Liver (tissue), 3 donors: ENCODE measurements at regions not wholly inside any gene's neighbourhood (a gene's known extent, or its start where the extent isn't known, plus 50 kb on each side); places are given as distances from the start of the nearest gene placed in this dataset.
"Not testable (repeated sequence)": the region's sequence is repeated elsewhere in the genome, so short reads cannot be mapped to it uniquely, and the experiment has no call there.

ENCODE experiments used
- CTCF ChIP-seq: fragments of 150-350 bp; IDR thresholded peaks from 2 replicates; pipeline ENCODE4 v1.5.1; 2017; ENCODE audit warnings: improper control_type of control experiment, low read depth, low read length; ENCODE audit not compliant: missing input control
- FOXA2 ChIP-seq: IDR thresholded peaks from 2 replicates; pipeline ENCODE4 v1.6.1; 2016; ENCODE audit warnings: antibody characterized with exemption
- JUND ChIP-seq, 2 donors: IDR thresholded peaks; 2 replicates each; pipeline ENCODE4 v1.6.1; 2016; ENCODE audit warnings: antibody characterized with exemption in 2 of 2
- RAD21 ChIP-seq, 2 donors: IDR thresholded peaks; 2 replicates each; pipeline ENCODE4 v1.6.1; 2016; ENCODE audit warnings: antibody characterized with exemption in 2 of 2, mild to moderate bottlenecking in 2 of 2
- REST ChIP-seq: IDR thresholded peaks from 2 replicates; pipeline ENCODE4 v1.6.1; 2016; ENCODE audit warnings: antibody characterized with exemption, mild to moderate bottlenecking
- SP1 ChIP-seq: IDR thresholded peaks from 2 replicates; pipeline ENCODE4 v1.6.1; 2018; ENCODE audit warnings: antibody characterized with exemption, mild to moderate bottlenecking
- TF ChIP-seq, protein P1 (sequence below): IDR thresholded peaks from 2 replicates; pipeline ENCODE4 v1.6.1; 2016; ENCODE audit warnings: antibody characterized with exemption
- TF ChIP-seq, protein P2 (sequence below): IDR thresholded peaks from 2 replicates; pipeline ENCODE4 v1.6.1; 2016; ENCODE audit warnings: antibody characterized with exemption
- donor health status: healthy.
- donor health status: healthy.

DNA sequence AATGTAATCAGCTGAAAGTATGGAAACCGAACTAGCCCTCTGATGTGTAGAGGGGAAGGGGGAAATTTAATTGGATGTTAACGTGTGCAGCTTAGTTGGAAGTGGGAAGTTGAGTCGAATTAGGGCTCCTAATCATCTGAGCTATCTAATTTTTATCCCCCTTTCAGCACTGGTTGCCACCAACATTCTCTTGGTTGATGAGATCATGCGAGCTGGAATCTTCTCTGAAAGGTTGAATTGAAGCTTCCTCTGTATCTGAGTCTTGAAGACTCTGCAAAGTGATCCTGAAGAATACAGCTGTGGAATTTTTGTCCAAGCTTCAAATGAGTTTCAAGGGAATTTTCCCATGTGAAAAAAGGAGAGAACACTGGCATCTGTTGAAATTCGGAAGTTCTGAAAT lies 109.8 kb upstream of the VKORC1L1 start:
- not testable (repeated sequence) for TF ChIP-seq JUND (IDR thresholded peaks at IDR 0.05); CTCF; FOXA2; SP1; RAD21 (IDR thresholded peaks at IDR 0.05); REST
- TF ChIP-seq, protein P1, sequence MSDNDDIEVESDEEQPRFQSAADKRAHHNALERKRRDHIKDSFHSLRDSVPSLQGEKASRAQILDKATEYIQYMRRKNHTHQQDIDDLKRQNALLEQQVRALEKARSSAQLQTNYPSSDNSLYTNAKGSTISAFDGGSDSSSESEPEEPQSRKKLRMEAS: not testable (repeated sequence)
- TF ChIP-seq, protein P2, sequence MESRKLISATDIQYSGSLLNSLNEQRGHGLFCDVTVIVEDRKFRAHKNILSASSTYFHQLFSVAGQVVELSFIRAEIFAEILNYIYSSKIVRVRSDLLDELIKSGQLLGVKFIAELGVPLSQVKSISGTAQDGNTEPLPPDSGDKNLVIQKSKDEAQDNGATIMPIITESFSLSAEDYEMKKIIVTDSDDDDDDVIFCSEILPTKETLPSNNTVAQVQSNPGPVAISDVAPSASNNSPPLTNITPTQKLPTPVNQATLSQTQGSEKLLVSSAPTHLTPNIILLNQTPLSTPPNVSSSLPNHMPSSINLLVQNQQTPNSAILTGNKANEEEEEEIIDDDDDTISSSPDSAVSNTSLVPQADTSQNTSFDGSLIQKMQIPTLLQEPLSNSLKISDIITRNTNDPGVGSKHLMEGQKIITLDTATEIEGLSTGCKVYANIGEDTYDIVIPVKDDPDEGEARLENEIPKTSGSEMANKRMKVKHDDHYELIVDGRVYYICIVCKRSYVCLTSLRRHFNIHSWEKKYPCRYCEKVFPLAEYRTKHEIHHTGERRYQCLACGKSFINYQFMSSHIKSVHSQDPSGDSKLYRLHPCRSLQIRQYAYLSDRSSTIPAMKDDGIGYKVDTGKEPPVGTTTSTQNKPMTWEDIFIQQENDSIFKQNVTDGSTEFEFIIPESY: not testable (repeated sequence)
